GM11168 (cell line): ENCODE measurements at regions not wholly inside any gene's neighbourhood (a gene's known extent, or its start where the extent isn't known, plus 50 kb on each side); places are given as distances from the start of the nearest gene placed in this dataset.

Experiments used
- in situ Hi-C: fragments of 300-500 bp; cut with MboI; formaldehyde crosslinking; loops from one replicate; pipeline ENCODE4 v1.12.0; 2022; ENCODE audit warnings: low sequenced_read_pairs; ENCODE audit not compliant: unreplicated experiment

DNA sequence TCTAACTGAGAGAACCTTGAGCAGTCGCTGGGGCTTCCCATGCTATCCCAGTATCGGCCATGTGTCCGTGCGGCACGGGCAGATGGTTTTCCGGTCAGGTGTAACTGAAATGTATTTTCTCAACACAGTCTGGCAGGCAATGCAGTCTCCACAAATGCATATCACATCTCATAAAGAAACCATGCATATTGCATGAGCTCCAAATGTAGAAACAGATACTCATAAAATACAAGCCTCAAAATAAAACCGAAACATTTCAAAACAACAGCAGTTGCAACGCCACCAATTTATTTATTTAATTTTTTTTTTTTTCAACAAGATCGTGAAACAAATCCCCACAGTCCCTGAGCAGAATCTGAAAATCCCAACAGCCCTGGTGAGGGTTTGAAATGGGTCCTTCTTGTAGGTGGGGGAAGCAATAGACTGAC, 299.4 kb downstream of the LPIN1 start:
- in situ Hi-C loops = loop anchor here (25.0 kb wide), 2 partner anchors 209 to 666 kb away; partner anchors contain the start of gene TRIB2

GRCh38 chr2:12046641-12047040, 300.2 kb downstream of the LPIN1 start:
- in situ Hi-C loops = loop anchor here (25.0 kb wide), 2 partner anchors 209 to 666 kb away; partner anchors contain the start of gene TRIB2

DNA sequence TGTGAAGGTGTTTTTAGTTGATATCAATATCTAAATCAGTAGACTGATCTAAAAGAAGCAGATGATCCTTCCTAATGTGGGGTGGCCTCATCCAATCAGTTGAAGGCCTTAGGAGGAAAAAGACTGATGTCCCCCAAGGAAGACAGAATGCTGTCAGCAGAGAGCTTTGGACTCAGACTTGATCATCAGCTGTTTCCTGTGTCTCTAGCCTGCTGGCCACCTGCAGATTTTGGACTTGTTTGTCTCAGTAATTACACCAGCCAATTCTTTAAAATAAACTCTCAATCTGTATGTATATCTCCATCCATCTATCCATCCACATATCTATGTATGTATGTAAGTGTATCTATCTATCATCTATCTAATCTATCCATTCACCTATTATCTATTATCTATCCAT, 301.3 kb downstream of the LPIN1 start:
- in situ Hi-C loops = loop anchor here (25.0 kb wide), 2 partner anchors 210 to 665 kb away; partner anchors contain the start of gene TRIB2

- in situ Hi-C loops = loop anchor here (25.0 kb wide), 2 partner anchors 211 to 664 kb away; partner anchors contain the start of gene TRIB2
Observed at GRCh38 chr2:12048550-12048949, 302.1 kb downstream of the LPIN1 start.

DNA sequence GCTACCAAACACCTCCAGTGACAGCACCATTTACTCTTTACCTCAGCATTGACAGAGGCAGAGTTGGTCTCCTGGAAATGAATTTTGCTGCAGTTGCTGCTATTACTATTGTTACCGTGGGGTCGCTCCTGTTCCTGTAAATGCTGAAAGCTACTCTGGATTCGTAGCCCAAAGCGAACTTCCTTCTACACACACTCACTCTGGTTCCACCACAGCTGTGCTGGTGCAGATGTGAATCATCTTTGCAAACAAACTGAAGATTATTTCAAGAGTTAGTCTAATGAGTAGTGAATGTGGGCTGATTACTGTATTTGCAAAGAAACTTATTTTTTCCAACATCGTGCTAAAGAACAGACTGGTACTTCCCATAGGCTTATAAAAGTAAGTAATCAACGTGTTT, 304.0 kb downstream of the LPIN1 start:
- in situ Hi-C loops = no loop called here

GRCh38 chr2:12051831-12052230, 305.4 kb downstream of the LPIN1 start:
- in situ Hi-C loops = no loop called here

- in situ Hi-C loops = no loop called here
Observed at GRCh38 chr2:12052796-12053195, 306.4 kb downstream of the LPIN1 start.

- in situ Hi-C loops = no loop called here
Observed at GRCh38 chr2:12054956-12055618, 308.7 kb downstream of the LPIN1 start.

- in situ Hi-C loops = no loop called here
Observed at GRCh38 chr2:12057436-12058166, 311.2 kb downstream of the LPIN1 start.

GRCh38 chr2:12059616-12060441, 313.4 kb downstream of the LPIN1 start:
- in situ Hi-C loops = no loop called here

DNA sequence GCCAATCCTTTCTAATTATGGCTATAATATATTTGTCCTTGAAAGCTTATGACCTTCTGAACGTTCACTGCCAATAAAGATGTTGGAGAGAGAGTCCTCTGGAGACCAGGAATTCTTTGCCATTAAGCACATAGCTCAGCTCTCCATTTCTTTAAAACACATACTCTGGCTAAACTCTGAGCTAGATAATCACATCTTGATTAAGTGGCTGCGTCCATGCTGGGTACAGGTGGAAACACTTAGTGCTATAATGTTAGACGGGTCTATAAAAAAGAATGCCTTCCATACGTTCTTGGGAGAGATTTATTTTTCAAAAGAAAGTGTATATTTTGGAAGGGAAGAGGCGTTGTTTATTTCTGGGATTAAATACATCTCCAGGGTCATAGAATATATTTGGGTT, 314.5 kb downstream of the LPIN1 start:
- in situ Hi-C loops = no loop called here

DNA sequence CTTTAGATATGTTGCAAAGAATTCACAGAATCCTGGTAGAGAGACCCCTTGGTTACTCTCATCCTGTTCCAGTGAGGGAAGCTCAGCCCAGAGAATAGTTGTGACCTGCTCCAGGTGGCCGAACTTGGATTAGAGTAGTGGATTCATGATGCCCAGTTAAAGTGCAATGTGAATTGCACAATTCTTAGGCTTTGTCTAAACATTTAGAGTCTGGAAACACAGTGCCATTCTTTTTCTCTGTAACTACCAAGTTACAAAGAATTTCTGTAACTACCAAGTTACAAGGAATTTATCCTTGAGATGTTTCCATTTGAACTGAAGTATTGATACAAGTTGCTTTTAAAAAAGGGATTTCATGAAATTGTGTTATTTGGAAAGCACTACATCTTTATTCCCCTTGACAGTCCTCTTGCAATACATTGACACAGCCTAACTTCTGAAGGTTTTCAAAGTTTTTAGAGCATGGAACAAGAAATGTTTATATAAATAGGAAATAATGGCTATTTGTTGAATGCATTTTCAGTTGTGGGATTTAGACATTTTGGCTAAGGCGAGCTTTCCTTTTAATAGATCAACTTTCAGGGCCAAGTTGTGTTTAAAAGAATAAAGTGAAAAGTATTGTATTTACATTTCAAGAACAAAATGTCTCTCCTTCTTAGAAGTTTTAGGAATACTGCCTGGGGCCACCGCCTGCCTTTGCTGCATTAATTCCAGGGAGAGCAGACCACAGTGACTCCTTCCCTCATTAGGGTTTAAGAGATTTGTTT, 315.0 kb downstream of the LPIN1 start:
- in situ Hi-C loops = no loop called here

DNA sequence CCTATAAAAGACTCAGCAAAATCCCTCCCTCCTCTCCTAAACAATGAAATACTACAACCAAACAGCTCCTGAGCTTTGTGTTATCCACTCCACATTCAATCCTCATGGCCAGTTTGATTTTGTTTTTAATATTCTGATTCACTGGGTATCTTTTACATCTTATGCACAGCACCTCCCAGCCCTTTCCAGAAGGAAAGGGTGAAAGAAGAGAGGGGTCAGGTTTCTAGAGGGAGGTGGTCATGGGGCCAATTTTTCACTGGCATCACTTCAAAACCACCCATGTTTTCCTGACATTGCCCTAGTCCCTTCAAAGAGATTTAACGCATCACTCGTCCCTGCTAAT, 315.6 kb downstream of the LPIN1 start:
- in situ Hi-C loops = no loop called here

- in situ Hi-C loops = no loop called here
Observed at GRCh38 chr2:12063210-12063609, 316.8 kb downstream of the LPIN1 start.

DNA sequence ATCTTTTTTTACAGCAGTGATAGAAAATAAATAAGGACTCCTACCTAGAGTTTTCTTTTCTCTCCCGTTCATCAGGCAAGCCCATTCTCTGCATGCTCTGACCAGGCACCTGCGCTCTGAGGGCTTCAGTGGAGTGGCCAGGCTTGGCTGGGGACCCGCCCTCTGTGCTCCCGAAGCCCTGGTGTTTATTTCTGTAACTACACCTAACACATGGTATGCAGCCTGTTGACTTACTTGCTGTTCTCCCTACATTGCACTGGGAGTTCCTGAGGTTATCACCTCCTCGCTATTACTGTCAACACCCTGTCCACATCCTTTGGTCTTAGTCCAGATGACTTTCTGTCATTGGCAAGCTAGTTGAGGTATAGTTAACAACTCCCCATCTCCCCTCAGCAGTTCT, 317.7 kb downstream of the LPIN1 start:
- in situ Hi-C loops = no loop called here

- in situ Hi-C loops = no loop called here
Observed at GRCh38 chr2:12066116-12066515, 319.7 kb downstream of the LPIN1 start.

DNA sequence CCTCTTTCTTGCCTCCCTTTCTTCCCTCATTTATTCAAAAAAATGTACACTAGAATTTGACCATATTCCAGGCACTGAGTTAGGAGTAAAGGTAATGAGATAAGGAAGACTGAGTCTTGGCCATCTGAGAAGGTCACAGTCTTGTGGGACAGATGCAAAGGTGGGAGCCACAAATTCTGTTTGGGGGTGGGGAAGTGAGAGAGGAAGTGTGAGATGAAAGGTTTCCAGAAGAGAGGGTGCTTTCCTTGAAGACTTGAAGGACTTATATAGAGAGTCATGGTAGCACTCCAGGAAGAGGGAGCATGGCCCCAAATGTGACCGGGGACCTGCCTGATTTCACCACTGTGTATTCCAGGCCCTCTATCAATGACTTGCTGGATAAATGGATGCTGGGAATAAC, 320.6 kb downstream of the LPIN1 start:
- in situ Hi-C loops = no loop called here

DNA sequence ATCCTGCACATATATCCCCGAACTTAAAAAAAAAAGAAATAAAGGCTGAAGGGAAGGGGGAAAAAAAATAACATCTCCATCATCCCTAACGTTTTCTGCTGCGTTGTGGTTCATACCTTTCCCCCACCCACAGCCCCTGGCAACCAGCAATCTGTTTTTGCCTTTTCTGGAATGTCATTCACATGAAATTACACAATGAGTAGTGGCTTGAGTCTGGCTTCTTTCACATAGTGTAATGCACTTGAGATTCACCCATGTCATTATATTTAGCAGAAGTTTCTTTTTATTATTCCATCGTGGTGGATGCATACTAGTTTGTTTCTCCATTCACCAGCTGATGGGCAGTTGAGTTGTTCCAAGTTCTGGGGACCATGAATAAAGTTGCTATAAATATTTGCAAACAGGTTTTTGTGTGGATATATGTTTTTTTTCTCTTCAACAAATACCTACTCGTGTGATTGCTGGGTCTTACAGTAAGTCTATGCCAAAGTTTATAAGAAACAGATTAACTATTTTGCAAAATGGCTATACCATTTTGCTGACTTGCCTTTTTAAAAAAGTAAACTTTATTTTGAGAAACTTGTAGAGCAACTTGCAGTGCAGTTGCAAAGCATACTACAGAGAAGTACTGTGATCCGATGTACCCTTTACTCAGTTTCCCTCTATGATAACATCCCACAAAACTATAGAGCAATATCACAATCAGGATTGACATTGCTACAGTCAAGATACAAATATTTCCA, 322.5 kb downstream of the LPIN1 start:
- in situ Hi-C loops = no loop called here

GRCh38 chr2:12070153-12070552, 323.7 kb downstream of the LPIN1 start:
- in situ Hi-C loops = no loop called here
